ENCODE measurements at regions not wholly inside any gene's neighbourhood (a gene's known extent, or its start where the extent isn't known, plus 50 kb on each side); places are given as distances from the start of the nearest gene placed in this dataset.
A peak's percentile ranks its signal among the peaks of the same experiment; 100 is the strongest.

GRCh38 chr10:10660054-10660453, 357.6 kb upstream of the CELF2 start:
- Histone ChIP-seq H3K9me3 (no peaks in the 10 kb centered on the region), H3K4me3 (no peak overlapping the region), H3K4me1 (peaks cover 0 to 19% of the 10 kb centered on the region in 2 donors), H3K27ac (no peak overlapping the region), H3K36me3 (no peaks in the 10 kb centered on the region), H3K27me3 (no peaks in the 10 kb centered on the region)
- DNase-seq (ENCODE audit: low spot score): no peak
- no peak for TF ChIP-seq CTCF (IDR thresholded peaks at IDR 0.05)

- Histone ChIP-seq H3K4me1 (peaks cover 0 to 19% of the 10 kb centered on the region in 2 donors), H3K36me3 (no peaks in the 10 kb centered on the region), H3K27ac (no peak overlapping the region), H3K9me3 (no peaks in the 10 kb centered on the region), H3K4me3 (no peak overlapping the region), H3K27me3 (no peaks in the 10 kb centered on the region)
- DNase-seq (ENCODE audit: low spot score): no peak
- TF ChIP-seq CTCF (IDR thresholded peaks at IDR 0.05): no peak
Measured at GRCh38 chr10:10661176-10661575, 356.5 kb upstream of the CELF2 start.

GRCh38 chr10:10662716-10663408, 354.8 kb upstream of the CELF2 start:
- Histone ChIP-seq H3K4me1 (peaks cover 0 to 19% of the 10 kb centered on the region in 2 donors), H3K9me3 (no peaks in the 10 kb centered on the region), H3K36me3 (no peaks in the 10 kb centered on the region), H3K27me3 (no peaks in the 10 kb centered on the region), H3K27ac (peak overlapping the region in 1 of 2 donors; percentile 51), H3K4me3 (no peak overlapping the region)
- no peak for DNase-seq (ENCODE audit: low spot score)
- no peak for TF ChIP-seq CTCF (IDR thresholded peaks at IDR 0.05)

- H3K9me3 ChIP-seq: no peaks in the 10 kb centered on the region
- no peaks in the 10 kb centered on the region for H3K27me3 ChIP-seq
- DNase-seq (ENCODE audit: low spot score): no peak
- peaks cover 0 to 15% of the 10 kb centered on the region in 2 donors for H3K4me1 ChIP-seq
- TF ChIP-seq CTCF (IDR thresholded peaks at IDR 0.05): no peak
- H3K4me3 ChIP-seq: no peak overlapping the region
- no peaks in the 10 kb centered on the region for H3K36me3 ChIP-seq
- H3K27ac ChIP-seq: peak overlapping the region in 1 of 2 donors; percentile 51
Measured at GRCh38 chr10:10663622-10664021, 354.1 kb upstream of the CELF2 start.

DNA sequence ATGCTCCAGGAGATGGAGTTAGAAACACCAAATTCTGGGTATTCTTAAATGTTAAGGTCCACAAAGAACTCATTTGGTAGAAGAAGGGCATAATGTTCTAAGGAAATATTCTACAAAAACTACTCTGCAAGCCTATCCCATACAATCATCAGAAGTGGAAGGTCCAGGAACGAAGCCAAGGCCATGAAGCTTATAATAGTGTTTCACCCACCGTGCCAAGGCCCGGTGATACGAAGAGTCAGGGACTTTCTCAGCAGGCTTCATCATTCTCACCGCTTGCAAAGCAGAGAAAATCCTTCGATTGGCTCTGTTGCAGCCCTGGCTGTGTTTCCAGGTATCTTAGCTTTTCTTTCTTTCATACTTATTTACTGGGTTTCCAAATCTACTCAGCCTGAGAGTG, 351.9 kb upstream of the CELF2 start:
- no peak for DNase-seq (ENCODE audit: low spot score)
- Histone ChIP-seq H3K36me3 (no peaks in the 10 kb centered on the region), H3K4me1 (peaks cover 0 to 11% of the 10 kb centered on the region in 2 donors), H3K4me3 (no peak overlapping the region), H3K9me3 (no peaks in the 10 kb centered on the region), H3K27ac (no peak overlapping the region), H3K27me3 (no peaks in the 10 kb centered on the region)
- no peak for TF ChIP-seq CTCF (IDR thresholded peaks at IDR 0.05)

DNA sequence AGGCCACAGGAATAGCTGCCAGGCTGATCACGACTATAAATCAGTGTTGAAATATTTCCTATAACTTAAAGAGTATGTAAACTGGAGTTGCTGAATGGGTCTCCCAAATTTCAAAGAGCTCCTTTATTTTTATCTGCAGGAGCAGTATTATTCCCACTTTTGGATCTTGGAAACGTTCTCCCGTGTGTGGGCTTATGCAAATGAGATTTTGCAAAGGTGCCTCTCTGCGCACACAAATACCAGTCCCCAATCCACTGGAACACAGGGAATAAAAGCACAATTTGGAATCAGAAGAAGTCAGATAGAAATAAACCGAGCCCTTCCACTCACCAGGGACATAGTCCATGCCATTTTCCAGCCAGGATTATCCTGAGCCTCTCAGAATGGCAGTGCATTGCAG, 350.2 kb upstream of the CELF2 start:
- H3K4me3 ChIP-seq: no peak overlapping the region
- H3K9me3 ChIP-seq: peaks cover 0 to 3% of the 10 kb centered on the region in 2 donors
- no peak for DNase-seq (ENCODE audit: low spot score)
- H3K27me3 ChIP-seq: no peaks in the 10 kb centered on the region
- peaks cover 0 to 5% of the 10 kb centered on the region in 2 donors for H3K4me1 ChIP-seq
- no peak overlapping the region for H3K27ac ChIP-seq
- no peaks in the 10 kb centered on the region for H3K36me3 ChIP-seq
- no peak for TF ChIP-seq CTCF (IDR thresholded peaks at IDR 0.05)

Data from right atrium auricular region (tissue), 2 donors.